GM21526 (cell line): ENCODE measurements at regions not wholly inside any gene's neighbourhood (a gene's known extent, or its start where the extent isn't known, plus 50 kb on each side); places are given as distances from the start of the nearest gene placed in this dataset.

ENCODE experiments used
- ATAC-seq: cut with Tn5 transposase; IDR thresholded peaks from one replicate; pipeline ENCODE4 v1.9.1; 2021; ENCODE audit warnings: moderate library complexity; ENCODE audit not compliant: unreplicated experiment, low FRiP score

- ATAC-seq: no peak
Observed at GRCh38 chr2:201968050-201968449, 65.6 kb upstream of the FZD7 start.

- ATAC-seq: no peak
Observed at GRCh38 chr2:201968476-201968875, 65.2 kb upstream of the FZD7 start.

DNA sequence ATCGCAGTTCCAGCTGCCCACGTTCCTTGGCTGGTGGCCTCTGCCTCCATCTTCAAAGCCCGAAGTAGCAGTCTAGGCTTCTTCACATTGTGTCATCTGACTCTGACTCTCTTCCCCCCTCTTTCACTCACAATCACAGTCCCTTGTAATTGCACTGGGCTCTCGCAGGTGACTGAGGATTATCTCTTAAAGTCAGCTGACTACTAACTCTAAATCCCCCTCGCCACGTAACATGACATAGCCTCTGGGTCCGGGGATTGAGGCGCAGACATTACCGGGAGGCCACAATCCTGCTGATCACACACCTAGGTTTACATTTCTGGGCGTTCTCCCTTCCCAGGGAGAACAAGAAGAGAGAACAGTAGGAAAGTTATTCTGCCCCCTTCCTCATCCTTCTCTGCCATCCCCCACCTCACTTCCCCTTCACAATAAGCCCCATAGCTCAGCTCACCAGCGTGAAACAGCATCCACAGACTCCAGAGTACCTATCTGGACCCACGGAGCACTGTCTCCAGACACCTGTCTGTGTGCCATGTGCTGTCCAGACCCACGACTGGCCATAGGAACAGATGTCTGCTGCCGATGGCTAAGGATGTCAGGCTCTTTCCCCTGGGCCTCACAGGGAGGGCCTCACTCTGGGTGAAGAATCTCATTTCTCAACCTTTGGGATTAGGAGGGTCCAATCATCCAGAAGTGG lies 64.3 kb upstream of the FZD7 start:
- ATAC-seq: no peak

DNA sequence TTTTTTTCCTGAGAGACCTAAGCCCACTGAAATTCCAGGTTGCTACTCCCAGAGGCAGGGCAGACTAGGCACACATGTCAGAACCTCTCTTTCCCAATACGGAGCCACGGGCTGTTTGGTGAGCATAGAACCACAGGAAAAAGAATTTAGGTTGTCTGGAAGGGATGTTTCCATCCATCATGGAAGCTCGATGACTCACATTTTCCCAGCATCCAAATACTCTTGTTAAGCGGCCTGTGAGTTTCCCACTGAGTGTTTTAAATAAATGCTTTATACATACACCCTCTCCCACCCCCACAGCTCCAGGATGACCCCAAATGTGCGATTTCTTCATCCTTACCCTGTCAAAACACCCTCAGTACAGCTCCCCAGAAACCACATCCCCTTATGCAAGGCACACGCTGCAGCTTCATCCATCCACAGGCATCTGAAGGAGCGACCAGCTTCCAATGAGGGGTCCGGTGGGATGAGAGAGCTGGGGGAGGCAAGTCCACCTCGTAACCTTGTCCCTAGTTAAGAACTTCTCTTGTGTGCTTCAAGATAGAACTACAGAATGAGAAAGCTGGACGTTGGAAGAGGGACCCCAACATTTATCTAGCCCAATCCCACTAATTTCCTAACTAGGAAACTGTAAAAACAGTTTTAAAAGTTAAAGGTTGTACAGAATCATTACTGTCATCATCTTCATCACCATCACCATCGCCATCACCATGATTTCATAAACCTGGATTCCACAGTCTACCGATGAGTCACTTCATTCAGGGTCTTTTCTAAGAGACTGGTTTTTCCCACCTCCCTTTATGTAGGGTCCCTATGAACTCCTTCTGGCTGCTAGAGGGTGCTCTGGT lies 63.5 kb upstream of the FZD7 start:
- no peak for ATAC-seq

DNA sequence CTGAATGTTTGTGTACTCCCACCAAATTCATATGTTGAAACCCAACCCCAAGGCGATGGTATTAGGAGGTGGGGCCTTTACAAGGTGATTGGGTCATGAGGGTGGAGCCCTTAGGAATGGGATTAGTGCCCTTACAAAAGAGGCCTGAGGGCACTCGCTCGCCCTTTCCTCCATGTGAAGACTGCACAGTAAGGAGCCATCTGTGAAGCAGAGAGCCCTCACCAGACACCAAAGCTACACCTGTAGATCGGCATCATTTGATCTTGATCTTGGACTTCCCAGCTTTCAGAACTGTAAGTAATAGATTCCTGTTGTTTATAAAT lies 62.9 kb upstream of the FZD7 start:
- ATAC-seq: no peak

DNA sequence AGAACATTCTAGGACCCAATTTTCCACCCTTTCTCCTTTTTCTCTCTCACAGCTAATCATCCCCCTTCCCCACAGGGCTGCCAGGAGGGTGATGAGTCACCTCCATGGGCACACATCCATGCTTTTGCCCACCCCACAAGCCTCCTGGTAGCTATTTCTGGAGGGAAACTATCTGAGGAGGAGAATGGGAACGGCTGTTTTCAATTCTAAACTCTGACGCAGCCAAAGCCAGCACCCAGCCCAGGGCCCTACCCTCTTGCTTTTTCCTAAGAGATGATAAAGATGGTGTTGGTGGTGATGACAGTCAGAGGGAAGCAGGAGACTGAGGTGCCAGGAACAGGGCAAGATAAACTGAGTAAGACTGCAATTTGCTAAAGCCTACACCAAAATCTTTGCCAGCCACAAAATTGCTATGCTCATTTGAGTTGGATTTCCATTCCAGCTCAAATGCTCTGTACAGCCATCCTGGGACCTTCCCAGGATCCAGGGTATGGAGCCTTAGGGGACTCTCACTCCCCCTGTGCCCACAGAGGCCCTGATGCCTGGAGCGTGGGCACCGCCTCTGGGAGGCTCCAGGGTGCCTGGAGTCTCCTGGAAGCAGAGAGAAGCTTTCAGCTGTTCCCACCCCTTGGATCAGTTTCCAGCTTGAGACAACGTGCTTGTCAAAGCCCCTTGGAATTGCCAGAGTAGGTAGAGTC lies 62.0 kb upstream of the FZD7 start:
- ATAC-seq: no peak

GRCh38 chr2:201972621-201973255 lies 60.9 kb upstream of the FZD7 start:
- no peak for ATAC-seq

- no peak for ATAC-seq
Observed at GRCh38 chr2:201973305-201973928, 60.2 kb upstream of the FZD7 start.

DNA sequence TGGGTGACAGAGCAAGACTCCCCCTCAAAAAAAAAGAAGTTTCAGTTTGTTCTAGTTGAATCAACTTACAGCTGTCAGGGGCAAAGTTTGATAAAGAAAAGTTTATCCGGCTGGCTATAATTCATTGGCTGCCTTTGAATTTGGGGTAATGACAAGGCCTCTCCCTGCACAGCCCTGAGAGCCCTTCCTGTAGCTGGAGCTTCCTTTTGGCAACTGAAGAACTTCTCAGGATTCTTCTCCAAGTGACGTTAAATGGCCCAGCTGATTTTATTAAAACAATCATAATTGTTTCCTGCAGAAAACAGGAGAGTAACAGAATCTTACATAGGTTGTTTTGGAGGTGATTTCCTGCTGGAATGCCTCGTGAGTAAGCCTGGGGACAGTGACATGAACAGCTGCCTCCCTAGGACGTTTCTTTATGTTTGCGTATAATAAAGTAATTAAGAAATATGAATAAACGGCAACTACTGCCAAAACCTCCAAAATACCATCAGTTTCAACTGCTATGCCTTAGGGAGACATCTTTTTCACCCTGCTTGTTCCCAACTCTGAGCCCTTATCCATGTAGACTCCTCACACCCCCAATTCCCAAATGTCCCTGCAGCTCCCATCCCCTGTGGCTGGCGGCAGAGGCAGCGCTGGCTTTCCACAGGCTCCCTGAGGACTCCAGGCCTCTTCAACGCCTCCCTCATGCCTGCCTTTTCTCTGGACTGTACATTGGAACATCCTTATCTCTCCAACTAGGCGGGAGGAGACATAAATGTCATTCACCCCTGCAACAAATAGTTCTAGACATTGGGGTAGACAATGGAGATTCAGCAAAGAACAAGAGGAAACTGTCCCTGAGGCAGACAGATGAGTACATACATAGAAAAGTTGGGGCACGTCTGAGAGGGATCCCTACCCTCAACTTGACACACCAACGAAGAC lies 59.2 kb upstream of the FZD7 start:
- ATAC-seq: no peak

DNA sequence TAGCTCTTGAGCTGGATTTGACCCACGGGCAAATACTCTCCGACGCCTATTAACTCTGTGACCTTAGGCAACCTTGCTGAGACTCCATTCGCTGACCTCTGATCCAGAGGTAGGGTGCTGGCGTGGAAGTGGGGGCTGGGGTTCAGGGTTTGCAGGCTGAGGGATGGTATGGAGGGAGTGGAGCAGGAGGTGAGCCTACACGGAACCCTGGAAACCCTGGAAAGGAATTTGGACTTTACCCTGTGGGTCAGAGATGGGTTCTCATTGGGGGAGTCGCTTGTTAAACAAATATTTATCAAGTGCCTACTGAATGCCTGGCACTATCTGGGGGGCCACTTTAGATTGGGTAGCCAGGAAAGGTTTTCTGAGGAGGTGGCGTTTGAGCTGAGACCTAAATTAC lies 58.2 kb upstream of the FZD7 start:
- ATAC-seq: no peak

DNA sequence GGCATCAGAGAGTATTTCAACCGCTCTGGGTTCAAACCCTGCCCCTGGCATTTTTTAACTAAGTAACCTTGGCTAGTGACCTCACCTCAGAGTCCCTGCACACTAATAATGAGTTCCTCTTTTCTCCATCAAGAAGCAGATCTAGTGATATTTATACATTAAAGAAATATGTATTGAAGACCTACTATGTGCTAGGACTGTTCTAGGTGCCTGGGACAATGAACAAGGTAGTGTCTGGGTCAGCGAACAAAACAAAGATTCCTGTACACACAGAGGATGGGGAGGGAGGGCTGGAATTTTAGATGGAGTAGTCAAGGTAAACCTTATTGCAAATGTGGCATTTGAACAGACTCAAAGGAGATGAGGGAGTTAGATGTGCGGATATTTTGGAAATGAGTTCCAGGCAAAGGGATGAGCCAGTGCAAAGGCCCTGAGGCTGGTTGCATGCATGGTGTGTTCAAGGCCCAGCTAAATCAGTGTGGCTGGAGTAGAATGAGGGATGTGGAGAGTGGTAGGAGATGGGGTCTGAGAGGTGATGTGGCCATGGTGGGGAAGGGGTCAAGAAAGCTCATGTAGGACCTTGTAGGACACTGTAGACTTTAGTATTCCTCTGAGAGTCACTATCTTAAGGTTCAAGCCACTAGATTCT lies 57.6 kb upstream of the FZD7 start:
- no peak for ATAC-seq

- ATAC-seq: no peak
Observed at GRCh38 chr2:201977651-201978050, 56.0 kb upstream of the FZD7 start.

DNA sequence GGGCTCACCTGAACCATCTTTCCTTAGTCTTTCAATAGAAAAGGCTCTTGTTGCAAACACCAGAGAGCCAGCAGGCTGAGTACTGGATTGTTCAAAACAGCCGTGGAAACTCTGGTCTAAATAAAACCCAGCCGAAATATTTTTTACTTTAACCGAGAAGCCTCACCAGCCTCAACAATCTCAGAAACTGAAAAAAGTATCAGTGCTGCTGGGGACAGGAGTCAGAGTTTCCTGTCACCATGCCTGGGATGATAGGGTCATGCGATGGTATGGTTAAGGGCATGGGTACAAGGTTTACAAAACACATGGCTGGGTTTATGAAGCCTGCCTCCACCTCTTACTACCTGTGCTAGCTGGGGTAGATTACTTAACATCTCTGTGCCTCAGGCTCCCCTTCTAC lies 55.3 kb upstream of the FZD7 start:
- ATAC-seq: no peak

DNA sequence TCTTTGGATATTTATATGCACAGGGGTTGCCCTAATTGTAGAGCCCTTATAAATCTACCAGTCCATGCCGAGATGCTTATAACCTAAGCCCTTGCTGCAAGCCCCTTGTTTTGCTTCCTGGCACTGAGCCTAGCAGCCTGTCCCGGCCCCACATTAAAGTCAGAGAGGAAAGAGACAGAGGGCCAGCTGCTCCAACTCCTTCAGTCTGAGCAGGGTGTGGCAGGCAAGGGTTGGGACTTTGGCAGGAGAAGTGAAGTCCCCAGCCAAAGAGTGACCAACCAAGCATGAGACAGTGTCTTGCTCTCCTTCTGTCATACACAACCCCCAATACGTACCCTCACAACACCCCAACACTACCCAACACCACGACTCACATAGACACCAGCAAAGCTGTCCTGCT lies 54.7 kb upstream of the FZD7 start:
- ATAC-seq: no peak

DNA sequence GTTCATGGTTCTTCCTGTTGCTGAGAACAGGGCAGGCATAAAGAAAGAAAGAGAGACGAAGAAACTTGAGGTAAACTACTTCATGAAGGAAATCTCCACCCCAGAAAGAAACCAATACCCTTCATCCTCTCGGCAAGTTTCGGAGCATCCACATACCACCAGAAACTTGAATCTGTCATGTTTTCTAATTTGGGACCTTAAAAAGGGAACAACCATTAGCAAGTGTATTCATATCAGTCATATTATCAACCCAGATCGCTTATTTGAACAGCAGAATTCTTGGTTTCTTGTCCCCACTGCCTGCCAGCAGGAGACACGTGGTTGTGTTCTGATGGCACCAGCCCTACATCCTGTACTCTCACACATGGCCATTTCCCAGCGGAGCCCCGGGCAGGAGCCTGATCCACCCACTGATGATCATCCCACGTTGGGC lies 53.2 kb upstream of the FZD7 start:
- peak; percentile 67 for ATAC-seq

GRCh38 chr2:201980946-201981345 lies 52.7 kb upstream of the FZD7 start:
- ATAC-seq: no peak

DNA sequence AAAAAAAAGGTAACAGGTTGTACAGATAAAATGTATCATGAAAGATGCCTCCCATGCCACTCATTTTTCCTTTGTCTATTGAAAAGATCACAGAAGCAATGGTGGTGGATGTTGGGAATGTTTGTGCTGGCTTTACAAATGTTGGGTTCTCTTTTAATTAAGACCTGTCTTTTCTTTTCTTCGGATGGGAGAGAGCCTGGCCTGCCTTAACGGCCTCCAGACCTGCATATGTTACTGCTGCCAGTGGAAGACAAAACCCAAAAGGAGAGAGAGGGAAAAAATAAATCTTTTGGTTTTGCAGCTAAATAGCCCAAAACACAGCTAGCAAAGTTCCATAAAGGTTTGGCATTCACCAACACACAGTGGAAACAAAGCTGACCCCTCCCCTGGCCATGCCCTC lies 50.5 kb upstream of the FZD7 start:
- ATAC-seq: no peak

DNA sequence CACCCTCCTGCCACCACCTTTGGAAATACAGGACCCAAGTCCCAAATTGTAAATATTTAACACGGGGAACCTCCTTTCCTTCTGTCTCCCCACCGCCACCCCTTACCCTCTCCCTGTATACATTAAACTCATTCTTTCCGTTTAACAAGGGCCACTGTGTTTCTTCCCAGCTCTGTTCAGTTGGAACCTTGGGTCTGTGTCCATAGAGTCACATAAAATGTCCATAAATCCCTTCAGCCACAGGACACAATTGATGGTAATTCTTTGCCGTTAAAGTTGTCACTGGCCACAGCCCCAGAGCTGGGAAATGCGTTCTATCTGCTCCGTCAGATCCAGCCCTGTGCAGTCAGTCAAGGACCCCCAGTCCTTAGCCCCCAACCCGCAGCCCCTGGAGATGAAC lies 49.9 kb upstream of the FZD7 start:
- no peak for ATAC-seq
